RWPE1 (cell line): ENCODE measurements at regions not wholly inside any gene's neighbourhood (a gene's known extent, or its start where the extent isn't known, plus 50 kb on each side); places are given as distances from the start of the nearest gene placed in this dataset.
"Not testable (repeated sequence)": the region's sequence is repeated elsewhere in the genome, so short reads cannot be mapped to it uniquely, and the experiment has no call there.

Experiments
- CTCF ChIA-PET: fragments of 350-600 bp; sonication (Branson Sonifier 250); formaldehyde crosslinking; extraction: SDS; loops from one replicate; lab custom pipeline; 2021; lab: Yijun Ruan, JAX
- POLR2A ChIA-PET: fragments of 400-600 bp; formaldehyde crosslinking; extraction: SDS; loops from one replicate; lab custom pipeline; 2020; ENCODE audit warnings: antibody characterized with exemption; ENCODE audit not compliant: low non-redundant PET; lab: Yijun Ruan, JAX
- DNase-seq: peaks from one replicate; pipeline ENCODE4 v3.0.0; 2012; ENCODE audit warnings: low spot score
- H3K27ac ChIP-seq: fragments of 450-650 bp; 2 replicates; pipeline ENCODE4 v1.5.1; 2017
- TF ChIP-seq, protein P1 (sequence below): fragments of 450-650 bp; conservative IDR thresholded peaks from 2 replicates; pipeline ENCODE4 v1.5.1; 2017; ENCODE audit warnings: low read depth, mild to moderate bottlenecking

DNA sequence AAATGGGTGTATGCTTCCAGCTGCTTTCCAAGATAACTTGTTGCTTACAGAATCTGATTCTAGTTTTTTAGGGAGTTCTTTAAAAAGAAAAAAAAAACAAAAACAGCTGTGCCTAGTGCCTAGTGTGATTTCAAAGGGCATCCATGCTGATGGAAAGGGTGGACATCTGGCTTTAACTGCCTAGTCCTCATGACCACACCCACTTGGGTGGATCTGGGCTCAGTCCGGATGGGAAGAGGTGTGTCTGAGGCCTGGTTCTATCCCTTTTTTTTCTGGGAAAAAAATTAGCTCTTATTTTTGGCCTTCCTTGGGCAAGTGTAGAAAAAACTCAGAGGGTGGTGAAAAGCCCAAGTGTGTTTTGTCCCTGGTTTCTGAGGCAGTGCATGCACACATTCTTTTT is 132.3 kb upstream of the CDH11 start:
- TF ChIP-seq, protein P1, sequence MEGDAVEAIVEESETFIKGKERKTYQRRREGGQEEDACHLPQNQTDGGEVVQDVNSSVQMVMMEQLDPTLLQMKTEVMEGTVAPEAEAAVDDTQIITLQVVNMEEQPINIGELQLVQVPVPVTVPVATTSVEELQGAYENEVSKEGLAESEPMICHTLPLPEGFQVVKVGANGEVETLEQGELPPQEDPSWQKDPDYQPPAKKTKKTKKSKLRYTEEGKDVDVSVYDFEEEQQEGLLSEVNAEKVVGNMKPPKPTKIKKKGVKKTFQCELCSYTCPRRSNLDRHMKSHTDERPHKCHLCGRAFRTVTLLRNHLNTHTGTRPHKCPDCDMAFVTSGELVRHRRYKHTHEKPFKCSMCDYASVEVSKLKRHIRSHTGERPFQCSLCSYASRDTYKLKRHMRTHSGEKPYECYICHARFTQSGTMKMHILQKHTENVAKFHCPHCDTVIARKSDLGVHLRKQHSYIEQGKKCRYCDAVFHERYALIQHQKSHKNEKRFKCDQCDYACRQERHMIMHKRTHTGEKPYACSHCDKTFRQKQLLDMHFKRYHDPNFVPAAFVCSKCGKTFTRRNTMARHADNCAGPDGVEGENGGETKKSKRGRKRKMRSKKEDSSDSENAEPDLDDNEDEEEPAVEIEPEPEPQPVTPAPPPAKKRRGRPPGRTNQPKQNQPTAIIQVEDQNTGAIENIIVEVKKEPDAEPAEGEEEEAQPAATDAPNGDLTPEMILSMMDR = no peak
- no peak overlapping the region for H3K27ac ChIP-seq
- no peak for DNase-seq
- CTCF ChIA-PET = no interaction called here
- POLR2A ChIA-PET = no interaction called here

DNA sequence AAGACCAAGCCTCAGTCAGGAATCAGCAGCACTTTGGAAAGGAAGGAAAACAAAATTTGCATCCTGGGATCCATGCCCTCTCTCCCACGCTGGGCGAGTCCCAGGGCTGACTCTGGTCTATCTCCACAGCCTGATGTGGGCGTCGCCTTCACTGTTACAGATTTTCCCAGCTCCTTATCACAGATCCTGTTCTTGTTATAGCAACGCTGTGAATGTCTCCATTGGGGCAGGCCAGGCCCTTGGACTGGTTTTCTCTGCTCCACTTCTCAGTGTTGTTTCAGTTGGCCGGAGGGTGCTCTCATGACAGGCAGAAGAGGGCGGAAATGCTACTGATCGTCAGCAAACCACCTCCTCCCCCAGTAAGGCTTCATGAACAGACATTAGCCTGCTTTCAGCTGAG is 127.9 kb upstream of the CDH11 start:
- ChIA-PET CTCF (no interaction called here), POLR2A (no interaction called here)
- no peak for DNase-seq
- H3K27ac ChIP-seq = no peak overlapping the region
- TF ChIP-seq, protein P1 = no peak

DNA sequence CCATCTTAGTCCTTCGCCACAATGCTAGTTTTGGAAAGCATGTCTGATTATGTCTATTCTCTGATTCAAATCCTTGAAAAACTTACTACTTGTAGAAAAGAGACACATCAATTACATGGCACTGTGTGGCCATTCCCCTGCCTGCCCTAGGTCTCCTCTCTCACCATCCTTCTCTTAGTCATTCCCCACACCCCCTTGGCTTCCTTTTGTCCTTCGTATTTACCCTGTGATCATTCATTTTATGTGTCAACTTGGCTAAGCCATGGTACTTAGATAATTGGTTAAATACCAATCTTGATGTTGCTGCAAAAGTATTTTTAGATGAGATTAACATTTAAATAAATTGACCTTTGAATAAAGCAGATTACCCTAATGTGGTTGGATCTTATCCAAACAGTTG is 122.9 kb upstream of the CDH11 start:
- POLR2A ChIA-PET = no interaction called here
- no peak for DNase-seq
- TF ChIP-seq, protein P1 = no peak
- H3K27ac ChIP-seq = no peak overlapping the region
- CTCF ChIA-PET = no interaction called here

DNA sequence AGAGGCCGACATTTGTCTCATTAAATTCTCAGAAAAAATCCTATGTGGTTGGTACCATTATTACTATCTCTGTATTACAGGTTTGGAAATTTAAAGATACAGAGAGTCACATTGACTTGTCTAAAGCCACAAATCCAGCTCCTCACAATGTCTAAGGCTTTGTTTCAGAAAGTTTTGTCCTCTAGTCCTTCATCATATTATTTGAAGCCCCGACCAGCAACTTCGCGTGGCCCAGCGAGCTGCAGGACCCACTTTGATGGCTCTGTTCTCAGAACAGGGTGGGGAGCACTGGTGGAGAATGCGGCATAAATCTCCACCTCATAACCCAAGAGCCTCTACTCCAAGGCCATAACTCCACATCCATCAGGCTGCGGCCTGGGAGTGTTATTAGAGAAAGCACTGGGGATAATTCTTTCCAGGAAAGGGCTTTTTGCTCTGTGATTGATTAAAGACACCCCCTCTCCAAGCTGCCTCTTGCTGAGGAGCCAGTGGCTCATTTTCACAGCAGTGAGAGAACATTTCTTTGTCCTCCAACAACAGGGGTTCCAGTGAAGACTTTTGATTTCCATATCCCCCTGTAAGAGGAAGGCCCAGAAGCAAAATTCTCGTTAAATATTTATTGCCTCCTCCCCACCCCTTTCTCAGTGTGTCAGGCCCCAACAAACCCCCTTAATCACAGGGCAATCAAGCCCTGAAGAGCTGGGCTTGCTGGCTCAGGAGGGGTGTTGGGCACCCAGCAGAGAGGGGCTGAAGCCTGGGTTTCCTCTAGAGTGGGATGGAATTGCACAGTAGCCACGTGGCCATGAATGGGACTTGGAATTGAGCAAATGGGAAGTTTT is 113.7 kb upstream of the CDH11 start:
- TF ChIP-seq, protein P1 = no peak
- POLR2A ChIA-PET = no interaction called here
- no peak overlapping the region for H3K27ac ChIP-seq
- CTCF ChIA-PET = no interaction called here
- DNase-seq = no peak

DNA sequence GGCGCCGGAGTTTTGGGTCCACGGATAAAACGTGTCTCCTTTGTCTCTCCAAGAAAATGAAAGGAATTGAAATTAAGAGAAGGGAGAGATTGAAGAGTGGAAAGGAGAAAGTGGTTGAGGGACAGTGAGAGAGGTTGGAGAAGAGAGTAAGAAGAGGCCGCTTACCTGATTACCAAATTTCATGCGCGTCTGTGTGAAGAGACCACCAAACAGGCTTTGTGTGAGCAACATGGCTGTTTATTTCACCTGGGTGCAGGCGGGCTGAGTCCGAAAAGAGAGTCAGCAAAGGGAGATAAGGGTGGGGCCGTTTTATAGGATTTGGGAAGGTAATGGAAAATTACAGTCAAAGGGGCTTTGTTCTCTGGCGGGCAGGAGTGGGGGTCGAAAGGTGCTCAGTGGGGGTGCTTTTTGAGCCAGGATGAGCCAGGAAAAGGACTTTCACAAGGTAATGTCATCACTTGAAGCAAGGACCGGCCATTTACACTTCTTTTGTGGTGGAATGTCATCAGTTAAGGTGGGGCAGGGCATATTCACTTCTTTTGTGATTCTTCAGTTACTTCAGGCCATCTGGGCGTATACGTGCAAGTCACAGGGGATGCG is 113.0 kb upstream of the CDH11 start:
- CTCF ChIA-PET, H3K27ac ChIP-seq, POLR2A ChIA-PET, DNase-seq: not testable (repeated sequence)

DNA sequence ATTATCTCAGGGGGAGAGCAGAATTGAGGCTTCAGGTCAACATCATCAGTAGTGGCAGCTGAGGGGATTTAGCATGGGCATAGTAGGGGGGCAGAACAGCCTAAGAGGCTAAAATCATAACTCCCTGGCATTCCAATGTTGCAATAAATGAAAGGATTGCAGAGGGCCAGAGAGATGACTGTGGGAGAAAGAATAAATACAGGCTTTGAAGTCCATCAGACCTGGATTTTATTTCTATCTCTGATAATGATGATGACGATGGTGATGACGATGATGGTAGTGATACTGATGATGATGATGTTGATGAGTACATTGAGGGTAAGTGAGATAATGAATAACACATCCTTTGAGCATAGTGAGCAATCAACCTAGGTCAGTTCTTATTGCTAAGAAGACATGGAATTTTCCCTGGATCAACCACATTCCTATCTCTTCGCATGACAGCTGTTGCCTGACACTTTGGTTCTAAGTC is 107.4 kb upstream of the CDH11 start:
- no peak for DNase-seq
- no peak overlapping the region for H3K27ac ChIP-seq
- ChIA-PET CTCF (no interaction called here), POLR2A (no interaction called here)
- TF ChIP-seq, protein P1 = no peak
